ENCODE measurements at regions not wholly inside any gene's neighbourhood (a gene's known extent, or its start where the extent isn't known, plus 50 kb on each side); places are given as distances from the start of the nearest gene placed in this dataset.

DNA sequence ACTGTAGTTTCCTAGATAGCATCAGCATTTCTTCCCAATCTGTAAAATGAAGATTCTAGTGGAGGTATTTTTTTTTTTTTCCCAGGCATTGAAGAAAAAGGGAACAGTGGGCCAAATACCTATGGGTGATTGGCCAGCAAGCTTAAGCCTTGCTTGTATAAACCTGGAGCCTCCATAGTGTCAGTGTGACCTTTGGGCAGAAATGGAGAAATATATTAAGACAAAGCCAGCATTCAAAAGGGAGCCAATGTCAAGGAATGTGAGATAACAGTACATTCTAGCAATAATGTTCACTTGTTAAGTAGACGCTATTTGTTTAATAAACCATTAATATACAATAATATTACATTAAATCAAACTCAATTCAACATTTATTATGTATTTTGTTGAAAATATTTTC lies 275.4 kb downstream of the FOXA2 start:
- no peak for DNase-seq

DNA sequence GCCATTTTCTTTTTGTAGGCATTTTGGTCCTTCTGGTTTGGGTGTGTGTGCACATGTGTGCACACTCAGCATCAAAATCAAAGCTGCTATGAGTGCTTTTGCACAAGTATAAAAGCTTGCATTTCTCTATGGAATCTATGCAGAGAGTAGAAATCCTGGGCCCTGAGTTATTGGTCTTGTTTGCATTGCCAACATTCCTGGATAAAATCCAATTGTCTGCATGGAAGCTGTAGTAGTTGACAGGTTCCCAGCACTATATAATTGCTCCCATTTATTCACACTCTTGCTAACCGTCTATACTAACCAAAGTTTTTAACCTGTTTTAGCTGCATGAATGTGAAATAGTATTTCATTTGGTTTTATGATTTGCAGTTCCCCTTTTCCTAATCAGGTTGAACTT lies 277.0 kb downstream of the FOXA2 start:
- DNase-seq, result no peak

DNA sequence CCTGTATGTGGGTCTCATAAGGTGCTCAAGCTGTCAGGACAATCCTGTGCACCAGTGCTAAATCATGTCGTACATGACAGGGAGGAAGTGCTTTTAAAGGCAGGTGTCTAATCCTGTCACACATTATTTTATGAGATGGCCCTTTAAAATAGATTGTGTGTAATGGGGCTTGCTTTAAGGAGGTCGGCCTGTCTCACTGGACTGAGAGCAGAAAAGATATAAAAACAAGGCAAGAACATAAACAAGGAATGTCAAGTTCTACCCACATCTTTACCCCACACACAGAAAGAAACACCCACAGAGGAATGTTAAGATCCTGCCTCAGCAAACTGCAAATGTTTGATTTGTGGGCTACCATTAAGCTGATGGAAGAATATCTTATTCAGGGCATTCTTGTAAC lies 279.0 kb downstream of the FOXA2 start:
- no peak for DNase-seq

DNA sequence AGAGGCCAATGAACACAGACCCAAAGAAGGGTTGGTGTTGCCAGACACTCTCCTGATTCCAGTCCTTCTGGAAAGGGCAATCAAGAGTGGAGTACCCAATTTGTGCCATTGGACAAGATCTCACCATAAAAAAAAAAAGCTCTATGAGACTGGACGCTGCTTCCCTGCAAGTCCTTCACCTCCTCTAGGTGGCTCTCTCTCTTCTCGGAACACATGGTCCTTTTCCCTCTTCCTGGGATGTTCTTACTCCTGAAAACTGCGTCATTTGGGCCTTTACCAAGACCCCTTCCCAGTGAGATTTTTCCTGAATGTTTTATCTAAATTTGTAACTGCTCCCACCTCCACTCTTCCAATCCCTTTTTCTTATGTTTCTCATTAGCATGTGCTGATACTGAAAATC lies 280.8 kb downstream of the FOXA2 start:
- DNase-seq, result no peak

DNA sequence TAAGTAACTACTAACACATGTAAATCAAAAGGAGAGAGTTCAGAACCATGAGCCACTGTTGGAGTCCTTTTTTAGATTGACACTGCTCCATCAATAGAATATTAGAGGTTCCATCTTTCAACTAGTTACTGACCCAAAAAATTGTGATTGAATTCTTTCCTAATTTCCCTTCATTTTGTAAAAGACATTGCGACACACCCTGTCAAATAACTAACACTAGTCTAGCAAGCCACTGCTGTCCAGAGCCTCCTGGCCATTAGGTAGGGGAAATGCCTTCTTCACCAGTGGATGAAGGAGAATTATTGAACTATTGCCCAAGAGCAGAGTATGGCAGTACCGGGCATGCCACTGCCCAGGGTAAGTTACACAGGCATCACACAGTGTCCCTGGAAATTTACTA lies 282.3 kb downstream of the FOXA2 start:
- no peak for DNase-seq

DNA sequence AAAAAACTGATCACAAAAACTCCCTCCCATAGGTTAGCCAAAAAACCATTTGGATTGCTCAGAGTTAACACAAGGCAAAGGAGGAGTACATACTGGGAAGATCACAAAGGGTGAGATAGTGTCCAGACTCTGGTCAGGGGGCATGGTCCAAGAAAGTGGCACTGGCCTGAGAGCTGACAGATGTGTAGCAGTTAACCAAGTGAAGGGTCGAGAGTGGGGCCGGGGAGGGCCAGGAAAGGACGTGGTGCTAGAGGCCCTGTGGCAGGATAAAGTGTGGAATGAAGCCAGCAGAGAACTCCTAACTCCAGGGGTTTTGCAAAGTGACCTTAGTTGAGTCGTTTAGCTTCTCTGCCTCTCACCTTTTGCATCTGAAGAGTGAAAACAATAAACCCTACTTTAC lies 290.5 kb downstream of the FOXA2 start:
- no peak for DNase-seq

DNA sequence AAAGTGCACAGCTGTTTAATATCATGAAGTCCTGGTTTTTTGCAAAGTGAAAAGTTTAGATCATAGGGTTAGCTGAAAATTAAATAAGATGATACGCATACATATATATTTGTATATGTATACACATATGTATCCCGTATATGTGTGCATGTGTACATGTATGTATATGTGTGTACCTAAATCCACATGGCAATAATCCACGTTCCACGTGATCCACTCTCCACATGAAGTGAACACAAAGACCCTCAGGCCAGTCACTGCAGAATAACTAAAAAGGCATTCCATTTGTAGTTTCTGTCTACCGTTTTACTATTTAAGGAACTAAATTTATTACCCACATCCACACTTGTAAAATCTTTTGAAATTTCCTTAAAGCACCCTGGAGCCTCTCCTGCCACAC lies 294.9 kb downstream of the FOXA2 start:
- no peak for DNase-seq

DNA sequence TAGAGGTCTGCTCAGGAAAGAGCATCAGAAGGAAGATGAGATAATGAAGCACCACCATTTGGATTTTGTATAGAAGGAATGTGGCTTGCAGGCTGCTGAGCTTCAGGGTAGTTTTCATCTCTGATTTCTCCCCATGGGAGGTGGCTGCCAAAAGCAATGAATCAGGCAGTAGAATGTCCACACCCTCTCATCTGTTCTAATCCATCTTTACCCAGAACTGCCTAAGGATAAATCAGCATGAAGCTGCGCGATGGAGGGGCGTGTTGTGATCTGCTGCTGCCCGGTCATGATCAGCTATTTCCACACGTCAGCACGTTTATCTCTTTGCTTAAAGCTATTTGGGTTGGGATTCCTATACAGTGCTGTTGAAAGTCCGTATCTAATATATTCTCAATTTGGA lies 295.4 kb downstream of the FOXA2 start:
- no peak for DNase-seq

DNA sequence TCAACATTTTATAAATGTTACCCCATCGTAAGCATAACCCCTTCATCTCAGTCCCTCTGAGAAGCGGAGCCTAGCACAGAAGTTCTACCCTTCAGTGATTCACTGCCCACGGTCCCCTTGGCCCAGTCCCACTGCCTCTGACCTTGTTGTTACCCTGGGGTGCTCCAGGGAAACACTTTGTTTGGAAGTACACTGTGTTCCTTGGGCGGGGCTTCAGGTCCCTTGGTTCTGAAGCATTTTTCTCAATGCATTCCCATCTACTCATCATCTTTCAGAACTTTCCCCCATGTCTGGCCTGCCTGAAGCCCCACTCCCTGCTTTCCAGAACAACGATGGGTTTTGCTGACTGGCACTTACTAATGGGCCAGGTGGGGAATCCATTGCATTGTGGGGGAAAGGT lies 296.2 kb downstream of the FOXA2 start:
- DNase-seq, result no peak

DNA sequence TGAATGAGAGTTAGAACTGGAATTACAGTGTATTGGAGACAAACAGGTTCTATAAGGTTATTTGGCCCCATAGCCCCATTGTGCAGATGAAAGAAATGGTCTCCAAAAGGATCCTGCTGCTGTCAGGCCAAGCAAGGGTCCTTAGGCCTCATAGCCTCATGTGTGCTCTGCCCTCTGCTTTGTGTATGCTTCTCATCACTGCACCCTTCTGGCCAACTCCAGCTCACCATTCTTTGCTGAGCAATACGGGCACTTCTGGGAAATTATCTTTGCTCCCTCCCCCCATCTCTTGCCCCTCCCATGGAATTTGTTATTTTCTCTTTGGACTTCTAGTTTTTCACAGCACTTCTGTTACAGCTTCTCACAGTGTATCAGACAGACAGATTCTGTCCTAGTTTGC lies 298.8 kb downstream of the FOXA2 start:
- DNase-seq, result no peak

DNA sequence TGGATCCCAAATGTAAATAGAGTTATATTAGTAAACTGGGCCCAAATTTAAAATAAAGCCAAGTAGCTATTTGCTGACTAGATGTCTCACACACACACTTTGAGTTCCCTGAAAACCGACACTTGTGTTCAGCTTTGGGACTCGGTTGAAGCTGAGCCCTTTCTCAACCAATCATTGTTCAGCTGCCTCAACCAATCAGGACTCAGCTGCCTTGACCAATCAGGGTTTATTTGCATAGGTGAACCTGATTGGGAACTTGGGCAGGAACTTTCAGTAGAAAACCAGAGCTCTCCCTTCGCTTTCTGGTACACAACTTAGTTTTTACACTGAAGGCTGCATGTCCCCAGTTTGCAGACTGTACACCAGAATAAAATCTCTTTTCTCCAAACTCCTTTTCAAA lies 301.7 kb downstream of the FOXA2 start:
- no peak for DNase-seq

DNA sequence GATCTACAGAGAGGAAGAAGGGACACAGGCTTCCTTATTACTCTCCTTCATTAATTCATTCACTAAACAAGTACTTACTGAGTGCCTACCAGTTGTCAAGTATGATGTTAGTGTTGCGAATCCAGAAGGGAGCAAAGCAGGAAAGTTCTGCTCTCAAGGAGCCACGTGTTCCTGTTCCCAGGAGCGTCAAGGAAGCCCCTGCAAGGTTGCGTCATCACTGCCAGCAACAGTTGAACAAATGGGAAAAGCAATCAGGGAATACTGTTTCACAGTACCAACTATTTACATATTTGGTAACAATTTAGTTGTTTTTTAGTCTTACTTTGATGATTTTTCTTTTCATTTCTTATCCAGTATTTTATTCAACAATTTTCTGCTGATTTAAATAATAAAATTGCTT lies 310.0 kb downstream of the FOXA2 start:
- DNase-seq, result no peak

DNA sequence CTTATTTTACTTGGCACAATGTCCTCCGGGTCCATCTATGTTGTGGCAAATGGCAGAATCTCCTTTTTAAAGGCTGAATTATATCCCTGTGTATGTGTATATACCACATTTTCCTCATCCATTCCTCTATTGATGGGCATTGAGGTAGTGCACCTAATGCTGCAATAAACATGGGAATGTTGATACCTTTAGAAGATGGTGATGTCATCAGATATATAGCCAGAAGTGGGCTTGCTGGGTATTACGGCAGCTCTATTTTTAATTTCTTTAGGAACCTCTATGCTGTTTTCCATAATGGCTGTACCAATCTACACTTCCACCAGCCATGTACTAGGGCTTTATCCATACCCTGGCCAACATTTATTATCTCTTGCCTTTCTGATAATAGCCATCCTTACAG lies 315.7 kb downstream of the FOXA2 start:
- no peak for DNase-seq

DNA sequence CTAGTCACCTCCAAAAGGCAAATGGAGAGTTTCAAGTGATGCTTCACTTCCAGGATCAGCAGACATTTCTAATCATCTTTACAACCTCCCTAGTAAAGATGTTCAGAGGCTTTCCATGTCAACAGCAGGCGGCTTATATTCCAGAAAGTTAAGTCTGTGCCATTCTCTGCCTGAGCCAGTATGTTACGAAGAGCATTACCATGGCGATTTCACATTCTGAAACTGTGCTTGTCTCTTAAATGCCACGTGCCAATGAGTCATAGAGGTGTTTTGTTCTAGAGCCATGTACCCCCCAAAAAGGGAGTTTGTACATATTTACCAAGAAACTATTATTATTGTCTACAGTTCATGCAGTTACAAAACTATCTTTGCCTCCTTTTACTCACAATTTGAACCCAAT lies 319.5 kb downstream of the FOXA2 start:
- no peak for DNase-seq

DNA sequence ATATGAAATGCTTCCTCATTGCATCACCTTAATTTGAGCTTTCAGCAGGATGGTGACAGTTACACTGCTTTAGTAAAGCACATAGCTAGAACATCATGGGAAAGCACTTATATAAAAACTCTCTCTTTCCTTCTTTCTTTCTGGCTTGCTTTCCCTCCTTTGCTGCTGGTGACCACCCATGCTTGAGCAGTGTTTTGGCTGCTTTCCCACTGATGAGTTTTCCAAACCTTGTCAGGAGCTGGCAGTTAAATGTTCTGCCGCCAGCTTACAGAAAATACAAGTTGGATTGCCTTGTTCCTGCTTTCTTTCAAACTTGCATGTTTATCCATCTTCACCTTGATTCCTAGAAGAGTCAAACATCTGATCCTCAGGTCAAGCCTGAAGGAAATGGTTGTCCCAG lies 323.9 kb downstream of the FOXA2 start:
- no peak for DNase-seq

DNA sequence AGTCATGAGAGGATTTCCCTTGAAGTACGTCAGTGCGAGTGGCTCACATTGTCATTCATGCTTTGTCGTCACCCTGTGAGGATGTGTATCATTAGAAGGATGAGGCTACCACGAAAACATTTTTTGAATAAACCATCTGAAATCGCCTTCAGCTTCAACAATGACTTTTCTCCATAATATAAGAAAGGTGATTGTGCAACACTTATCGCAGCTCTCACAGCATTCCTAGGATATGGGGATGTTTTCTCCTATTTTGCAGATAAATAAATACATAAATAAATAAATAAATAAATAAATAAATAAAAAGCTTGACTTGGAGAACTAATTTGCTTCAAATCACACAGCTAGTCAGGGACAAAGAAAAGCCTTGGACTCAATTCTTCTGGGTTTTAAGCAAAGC lies 326.5 kb downstream of the FOXA2 start:
- DNase-seq, result no peak

DNA sequence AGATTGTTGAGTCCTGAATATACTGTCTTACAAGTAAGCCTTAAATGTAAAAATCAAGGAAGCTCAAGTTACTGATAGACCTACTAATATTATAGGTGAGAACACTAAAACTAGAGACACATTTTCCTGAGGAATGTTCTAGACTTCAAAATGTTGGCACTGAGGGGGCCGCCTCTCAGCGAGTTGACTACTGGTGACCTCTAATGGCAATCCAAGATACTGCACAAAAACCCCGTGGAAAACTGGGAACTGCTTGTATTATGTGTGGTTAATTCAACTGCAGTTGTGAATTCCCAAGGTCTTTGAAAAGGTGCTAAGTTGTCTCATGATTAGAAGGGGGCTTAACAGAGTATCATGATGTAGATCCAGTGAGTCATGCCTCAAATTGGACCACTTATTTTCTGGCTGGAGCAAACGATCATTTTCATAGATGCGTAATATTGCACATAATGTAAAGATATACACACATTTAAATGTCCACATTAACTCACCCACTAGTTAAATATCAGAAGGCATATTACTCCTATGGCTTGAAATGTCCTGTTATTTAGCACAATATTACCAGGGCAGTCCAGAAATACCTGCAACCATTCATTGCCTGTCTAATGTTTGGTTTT lies 336.2 kb downstream of the FOXA2 start:
- DNase-seq, result peak; percentile 16

DNA sequence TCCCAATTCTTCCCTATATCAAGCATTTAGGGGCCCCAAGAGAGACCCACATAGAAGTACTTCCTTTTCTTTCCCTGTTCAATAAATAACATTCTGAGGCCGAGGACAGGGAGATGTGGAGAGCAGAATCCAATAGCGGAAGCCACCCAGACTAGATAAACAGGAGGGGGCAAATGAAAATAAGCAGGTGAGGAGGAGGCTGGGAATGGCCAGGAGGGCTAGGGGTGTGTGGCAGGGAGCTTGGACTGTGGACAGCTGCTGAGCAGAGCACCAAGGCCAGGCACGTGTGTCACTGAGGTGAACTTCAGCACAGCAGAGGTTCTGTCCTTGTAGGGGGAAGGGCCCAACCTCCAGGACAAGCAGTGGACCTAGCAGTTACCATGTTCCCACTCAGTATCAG lies 339.2 kb downstream of the FOXA2 start:
- DNase-seq, result no peak

DNA sequence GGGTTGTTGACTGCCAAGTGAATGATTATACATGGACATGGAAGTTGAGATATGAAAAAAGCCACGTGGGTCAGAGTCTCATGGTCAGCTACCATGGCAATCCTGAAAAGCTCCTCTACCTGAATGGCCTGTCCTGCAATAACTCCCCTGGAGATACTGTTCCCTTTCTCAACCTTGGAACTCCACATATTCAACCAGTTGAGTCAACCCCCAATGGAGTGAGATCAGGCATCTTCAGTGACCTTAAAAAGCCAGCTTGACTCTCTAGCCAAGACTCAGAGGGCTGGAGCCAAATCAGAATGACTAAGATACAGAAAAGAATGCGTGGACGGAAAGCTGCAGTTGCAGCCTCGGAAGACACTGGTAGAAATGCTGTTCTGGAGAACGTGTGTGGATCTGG lies 341.3 kb downstream of the FOXA2 start:
- DNase-seq, result no peak

DNA sequence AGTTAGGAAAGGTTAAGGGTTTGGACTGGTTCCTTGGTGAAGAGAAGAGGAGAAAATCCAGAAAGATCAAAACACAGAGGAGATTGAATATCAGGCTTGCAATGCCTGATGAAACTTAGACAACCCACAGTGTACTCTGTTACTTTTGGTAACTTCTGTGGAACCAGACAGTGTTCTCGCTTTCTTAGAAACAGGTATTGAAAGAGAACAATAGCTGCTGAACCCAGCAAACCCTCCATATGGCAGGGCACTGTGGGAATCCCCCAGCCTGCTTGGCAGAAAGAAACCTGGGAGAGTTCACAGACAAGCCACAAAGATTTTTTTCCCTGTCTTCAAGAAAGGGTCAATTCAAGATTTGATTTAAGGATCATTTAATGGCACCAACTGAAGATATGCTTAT lies 342.8 kb downstream of the FOXA2 start:
- no peak for DNase-seq

DNA sequence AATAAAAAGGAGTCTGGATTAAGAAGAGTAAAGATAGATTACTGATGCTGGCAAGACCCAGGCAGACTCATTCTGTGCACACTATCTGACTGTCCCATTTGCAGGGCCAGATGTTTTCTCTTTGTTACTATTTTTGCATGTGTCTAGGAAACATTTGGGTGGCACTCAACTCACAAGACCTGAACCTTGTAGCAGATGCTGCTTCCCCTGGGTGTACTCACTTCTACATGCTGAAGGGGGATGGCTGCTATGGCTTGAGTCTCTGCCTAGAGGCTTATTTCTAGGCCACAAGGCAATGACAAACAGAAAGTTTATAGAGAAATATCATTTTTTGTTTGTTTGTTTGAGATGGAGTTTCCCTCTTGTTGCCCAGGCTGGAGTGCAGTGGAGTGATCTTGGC lies 351.4 kb downstream of the FOXA2 start:
- no peak for DNase-seq

DNA sequence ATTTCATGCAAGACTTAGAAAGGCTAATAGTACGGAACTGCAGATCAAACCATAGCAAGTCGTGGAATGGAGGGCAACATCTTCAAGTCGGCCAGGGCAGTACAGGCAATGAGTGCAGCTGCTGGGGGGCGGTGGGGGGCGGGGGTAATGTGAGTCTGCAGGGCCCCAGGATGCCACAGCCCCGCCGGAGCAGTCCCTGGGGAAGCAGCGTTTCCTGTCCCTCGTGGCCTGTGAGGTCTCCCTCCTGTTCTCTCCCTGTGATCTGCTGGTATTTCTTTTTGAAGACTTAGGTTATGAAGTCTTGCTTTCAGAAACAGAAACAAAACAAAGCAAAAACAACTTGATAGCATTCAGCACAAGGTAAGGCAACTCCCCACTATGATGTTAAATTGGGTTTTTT lies 351.9 kb downstream of the FOXA2 start:
- no peak for DNase-seq

DNA sequence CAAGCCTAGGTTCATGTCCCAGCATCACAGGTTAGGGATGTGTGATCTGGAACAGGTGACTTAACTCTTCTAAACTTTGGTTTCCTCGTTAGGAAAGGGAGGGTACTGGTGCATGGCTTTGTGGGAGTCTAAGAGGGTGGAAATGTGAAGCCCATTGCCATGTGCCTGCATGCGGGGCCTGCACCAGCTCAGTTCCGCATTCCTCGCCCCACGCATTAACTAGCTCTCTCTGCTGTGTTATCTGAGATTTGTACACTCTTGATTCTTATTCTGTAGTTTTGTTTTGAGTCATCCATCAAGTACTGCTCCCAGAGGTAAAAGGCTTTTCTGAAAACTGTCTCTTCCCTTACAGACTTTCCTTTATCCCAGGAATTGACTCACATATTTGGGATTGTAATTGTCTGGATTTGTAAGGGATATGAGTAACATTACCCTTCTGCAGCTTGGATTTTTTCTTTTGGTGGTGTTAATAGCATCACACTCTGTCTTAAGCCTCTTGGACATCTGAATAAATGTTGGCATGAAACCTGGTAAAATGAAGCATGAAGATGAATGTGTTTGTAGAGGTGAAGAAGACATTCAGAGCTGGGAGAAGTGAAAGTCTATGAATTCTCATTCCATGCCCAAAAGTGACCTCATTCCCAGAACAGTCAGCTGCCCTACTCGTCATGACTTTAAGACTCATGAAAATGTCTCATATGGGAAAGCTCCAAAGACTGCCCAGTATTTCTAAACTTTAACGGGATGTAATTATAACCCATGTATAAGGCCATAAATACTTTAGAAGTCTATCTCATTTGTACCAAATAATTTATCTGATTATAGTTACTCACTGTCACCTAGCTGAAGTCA lies 357.3 kb downstream of the FOXA2 start:
- peak; percentile 4 for DNase-seq

DNA sequence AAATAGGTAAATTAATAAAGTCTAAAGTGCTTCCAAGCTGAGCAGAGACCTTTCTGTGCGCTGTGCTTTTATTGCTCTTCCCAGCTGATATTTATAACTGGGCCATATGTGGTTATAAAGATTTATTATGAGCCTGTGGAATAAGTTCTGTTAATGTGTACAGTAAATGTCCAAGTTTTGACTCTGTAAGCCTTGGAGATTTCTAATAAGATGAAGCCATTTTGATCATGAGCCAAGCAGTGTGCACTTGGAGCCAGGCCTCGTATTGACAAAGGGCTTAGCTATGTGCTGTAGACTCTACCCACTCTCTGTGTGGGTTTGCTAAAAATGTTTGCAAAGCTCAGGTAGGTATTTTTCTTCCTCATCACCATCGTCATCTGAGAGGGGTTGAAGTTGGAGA lies 361.1 kb downstream of the FOXA2 start:
- DNase-seq, result no peak

All from kidney glomerular epithelial cell (primary cell).